H1 (cell line): ENCODE measurements at regions not wholly inside any gene's neighbourhood (a gene's known extent, or its start where the extent isn't known, plus 50 kb on each side); places are given as distances from the start of the nearest gene placed in this dataset.

Experiments used
- CTCF ChIA-PET: fragments of 300-600 bp; sonication (Branson Sonifier 250); formaldehyde crosslinking; loops from one replicate; lab custom pipeline; 2021; ENCODE audit not compliant: partially characterized antibody; lab: Charles Lee
- POLR2A ChIA-PET: fragments of 300-600 bp; sonication (Branson Sonifier 250); formaldehyde crosslinking; loops from one replicate; lab custom pipeline; 2021; ENCODE audit warnings: inconsistent platforms; ENCODE audit not compliant: partially characterized antibody; lab: Charles Lee
- DNase-seq, 2 experiments: peaks; one replicate each; pipeline versions ENCODE4 v3.0.0 to v3.0.0-alpha.2; 2010 to 2022; ENCODE audit warnings: low spot score in 2 of 2, low read depth in 1 of 2, mixed read lengths in 1 of 2
- FAIRE-seq: peaks from 2 replicates; lab custom pipeline; 2011; peaks lifted over from hg19 to GRCh38; lab: Jason Lieb, UNC
- H2AFZ ChIP-seq: 2 replicates; pipeline ENCODE4 v1.8.1; 2012; ENCODE audit warnings: low read length, inconsistent platforms
- H2AK5ac ChIP-seq: 2 replicates; pipeline ENCODE4 v1.6.1; 2013; ENCODE audit warnings: low read depth, low read length
- H2BK120ac ChIP-seq: replicated peaks from 2 replicates; pipeline ENCODE3; 2013; ENCODE audit warnings: low read depth, low read length, inconsistent platforms
- H2BK12ac ChIP-seq: 2 replicates; pipeline ENCODE4 v1.6.1; 2013; ENCODE audit warnings: low read depth, low read length
- H2BK15ac ChIP-seq: 2 replicates; pipeline ENCODE4 v1.6.1; 2013; ENCODE audit warnings: low read length
- H2BK20ac ChIP-seq: 2 replicates; pipeline ENCODE4 v1.6.1; 2013; ENCODE audit warnings: low read length
- H2BK5ac ChIP-seq: 2 replicates; pipeline ENCODE4 v1.6.1; 2013; ENCODE audit warnings: low read depth, low read length
- H3K14ac ChIP-seq: 2 replicates; pipeline ENCODE4 v1.6.1; 2013; ENCODE audit warnings: inconsistent platforms; ENCODE audit not compliant: insufficient read length
- H3K18ac ChIP-seq: 2 replicates; pipeline ENCODE4 v1.6.1; 2013; ENCODE audit warnings: low read length; ENCODE audit errors: extremely low read depth
- H3K23ac ChIP-seq: 2 replicates; pipeline ENCODE4 v1.6.1; 2013; ENCODE audit warnings: inconsistent platforms; ENCODE audit not compliant: insufficient read length
- H3K23me2 ChIP-seq: 2 replicates; pipeline ENCODE4 v1.6.1; 2013; ENCODE audit warnings: low read depth, low read length
- H3K27ac ChIP-seq: 2 replicates; pipeline ENCODE4 v1.6.1; 2011; ENCODE audit warnings: low read depth, low read length, inconsistent platforms
- H3K27me3 ChIP-seq, 4 experiments: replicated peaks in 1 of 4; 1 replicate in 1 of 4; 2 replicates in 3 of 4; pipeline versions ENCODE4 v1.6.1 to v1.8.1; 2011 to 2013; ENCODE audit warnings: low read length in 3 of 4, mild to moderate bottlenecking in 3 of 4, inconsistent platforms in 2 of 4, mixed read lengths in 2 of 4, moderate library complexity in 1 of 4; ENCODE audit not compliant: control insufficient read depth in 3 of 4, insufficient read depth in 3 of 4; ENCODE audit errors: extremely low read depth in 1 of 4
- H3K36me3 ChIP-seq, 4 experiments: 2 replicates each; pipeline versions ENCODE4 v1.6.1 to v1.8.1; 2011 to 2013; ENCODE audit warnings: mild to moderate bottlenecking in 4 of 4, low read length in 3 of 4, moderate library complexity in 2 of 4, control low read depth in 1 of 4, inconsistent platforms in 1 of 4; ENCODE audit not compliant: insufficient read depth in 4 of 4, control insufficient read depth in 2 of 4
- H3K4ac ChIP-seq: replicated peaks from 2 replicates; pipeline ENCODE3; 2013; ENCODE audit warnings: low read length, low read depth, mixed read lengths, inconsistent platforms; ENCODE audit not compliant: insufficient read length
- H3K4me1 ChIP-seq, 4 experiments: replicated peaks in 1 of 4; 1 replicate in 1 of 4; 2 replicates in 3 of 4; pipeline versions ENCODE4 v1.6.1 to v1.8.1; 2011 to 2013; ENCODE audit warnings: low read length in 3 of 4, inconsistent platforms in 2 of 4, mixed read lengths in 1 of 4; ENCODE audit not compliant: insufficient read depth in 4 of 4, control insufficient read depth in 3 of 4
- H3K4me2 ChIP-seq, 2 experiments: 2 replicates each; pipeline versions ENCODE4 v1.6.1 to v1.8.1; 2011 to 2013; ENCODE audit warnings: low read depth in 2 of 2, low read length in 2 of 2, control low read depth in 1 of 2, inconsistent platforms in 1 of 2, mild to moderate bottlenecking in 1 of 2; ENCODE audit not compliant: insufficient read depth in 1 of 2
- H3K4me3 ChIP-seq, 4 experiments: fragments of 200-600, 300-600 bp in 1 of 4; sonication (generic), shearing (Covaris generic), sonication (Bioruptor Twin) in 1 of 4; 2 replicates each; pipeline versions ENCODE4 v1.5.1 to v1.8.1; 2011 to 2016; ENCODE audit warnings: low read length in 4 of 4, low read depth in 3 of 4, control low read depth in 2 of 4, inconsistent platforms in 2 of 4, mild to moderate bottlenecking in 2 of 4, mixed read lengths in 1 of 4, moderate library complexity in 1 of 4; ENCODE audit not compliant: insufficient read depth in 2 of 4; ENCODE audit errors: extremely low read depth in 1 of 4
- H3K56ac ChIP-seq: replicated peaks from 2 replicates; pipeline ENCODE3; 2013; ENCODE audit warnings: low read depth, mild to moderate bottlenecking, mixed read lengths, low read length, inconsistent platforms; ENCODE audit not compliant: insufficient read length
- H3K79me1 ChIP-seq: 2 replicates; pipeline ENCODE4 v1.6.1; 2013; ENCODE audit warnings: low read depth, low read length, control low read depth
- H3K79me2 ChIP-seq, 2 experiments: 2 replicates each; pipeline versions ENCODE4 v1.6.1 to v1.8.1; 2012 to 2013; ENCODE audit warnings: low read length in 2 of 2, mild to moderate bottlenecking in 2 of 2, inconsistent platforms in 1 of 2; ENCODE audit not compliant: insufficient read depth in 2 of 2, control insufficient read depth in 1 of 2
- H3K9ac ChIP-seq, 4 experiments: replicated peaks in 1 of 4; 1 replicate in 1 of 4; 2 replicates in 3 of 4; pipeline versions ENCODE4 v1.6.1 to v1.8.1; 2011 to 2013; ENCODE audit warnings: low read depth in 3 of 4, low read length in 3 of 4, control low read depth in 2 of 4, mild to moderate bottlenecking in 2 of 4, moderate library complexity in 2 of 4, inconsistent platforms in 1 of 4; ENCODE audit errors: extremely low read depth in 1 of 4
- H3K9me3 ChIP-seq, 2 experiments: 2 replicates each; pipeline versions ENCODE4 v1.6.1 to v1.8.1; 2012 to 2013; ENCODE audit warnings: mild to moderate bottlenecking in 2 of 2, moderate library complexity in 2 of 2, control low read depth in 1 of 2, inconsistent platforms in 1 of 2, low read depth in 1 of 2, low read length in 1 of 2, mixed read lengths in 1 of 2; ENCODE audit not compliant: insufficient read depth in 2 of 2
- H4K20me1 ChIP-seq, 2 experiments: replicated peaks in 1 of 2; 2 replicates each; pipeline versions ENCODE3 to v1.8.1; 2011 to 2013; ENCODE audit warnings: inconsistent platforms in 2 of 2, low read length in 2 of 2, mild to moderate bottlenecking in 1 of 2; ENCODE audit not compliant: insufficient read depth in 2 of 2, control insufficient read depth in 1 of 2
- H4K5ac ChIP-seq: 2 replicates; pipeline ENCODE4 v1.6.1; 2013; ENCODE audit warnings: low read length, low read depth, mixed read lengths, inconsistent platforms; ENCODE audit not compliant: insufficient read length
- H4K8ac ChIP-seq: 2 replicates; pipeline ENCODE4 v1.8.0; 2013; ENCODE audit warnings: mild to moderate bottlenecking, moderate library complexity, low read length, inconsistent platforms; ENCODE audit not compliant: insufficient read depth; ENCODE audit errors: extremely low read depth
- H4K91ac ChIP-seq: replicated peaks from 2 replicates; pipeline ENCODE3; 2013; ENCODE audit warnings: low read length, mixed read lengths, inconsistent platforms; ENCODE audit not compliant: insufficient read length
- POLR2AphosphoS5 ChIP-seq: IDR thresholded peaks from 2 replicates; pipeline ENCODE4 v1.6.1; 2011; ENCODE audit warnings: low read depth, low read length
- SAP30 ChIP-seq: fragments of 300-600 bp; sonication (generic); IDR thresholded peaks from 2 replicates; pipeline ENCODE4 v1.7.1; 2012; ENCODE audit warnings: low read length, moderate library complexity, mild to moderate bottlenecking, inconsistent platforms; ENCODE audit not compliant: insufficient read depth, insufficient replicate concordance
- TBP ChIP-seq: IDR thresholded peaks from 2 replicates; pipeline ENCODE4 v1.6.1; 2011; ENCODE audit warnings: low read depth, low read length, improper control_type of control experiment
- WGBS, 2 experiments: shearing (Covaris generic) in 1 of 2; methylation state at CpG; one replicate each; pipeline versions ENCODE4 v1.1.6 to v1.1.7; 2013 to 2015; ENCODE audit warnings: low lambda C conversion rate in 2 of 2, mixed read lengths in 2 of 2, inconsistent platforms in 1 of 2, low coverage in 1 of 2, missing lambda C conversion rate in 1 of 2; ENCODE audit not compliant: insufficient replicate concordance in 2 of 2, insufficient coverage in 1 of 2, insufficient read length in 1 of 2; ENCODE audit errors: extremely low coverage in 1 of 2, missing lambda C conversion rate in 1 of 2; 5-methylcytosine and 5-hydroxymethylcytosine counted together

DNA sequence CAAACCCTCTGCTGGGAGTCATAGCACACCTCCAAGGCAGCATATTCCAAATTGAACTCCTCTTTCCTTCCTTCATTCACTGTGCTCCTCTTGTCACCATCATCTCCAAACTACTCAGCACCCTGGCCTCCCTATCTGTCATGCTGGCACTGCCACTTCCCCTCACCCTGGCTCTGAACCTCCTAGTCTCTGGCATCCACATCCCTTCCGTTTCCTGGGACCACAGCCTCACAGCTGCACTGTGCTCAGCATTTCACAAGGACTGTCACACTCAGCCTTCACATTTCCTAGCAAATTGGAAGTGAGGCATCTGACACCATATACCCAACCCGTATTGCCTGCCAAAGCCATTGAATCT, 124.7 kb downstream of the WDR11 start:
- no peak overlapping the region for H3K18ac ChIP-seq
- no peak overlapping the region for H2BK120ac ChIP-seq
- no peak overlapping the region for H4K8ac ChIP-seq
- no peaks in the 10 kb centered on the region for H3K79me1 ChIP-seq
- H2AFZ ChIP-seq, result no peak overlapping the region
- no peak overlapping the region for H3K23ac ChIP-seq
- H3K56ac ChIP-seq, result no peak overlapping the region
- H2AK5ac ChIP-seq, result no peak overlapping the region; the same call in 1 of the 2 replicates
- H3K36me3 ChIP-seq, result no peaks in the 10 kb centered on the region
- no peaks in the 10 kb centered on the region for H4K20me1 ChIP-seq
- H3K9me3 ChIP-seq, result peaks cover 6 to 16% of the 10 kb centered on the region in 2 experiments; a peak in 2 of 4 replicates
- FAIRE-seq (no peak), DNase-seq (no peak)
- H3K27me3 ChIP-seq, result peaks cover 2 to 21% (median 20%) of the 10 kb centered on the region in 4 experiments
- no peak overlapping the region for H4K5ac ChIP-seq
- H3K23me2 ChIP-seq, result peaks cover 5% of the 10 kb centered on the region
- ChIA-PET POLR2A (no interaction called here), CTCF (interaction anchor here (0.6 kb wide), 1 partner anchor 646 kb away, joined by 3 read pairs; no protein-coding TSS in a partner anchor)
- no peak overlapping the region for H3K4me2 ChIP-seq
- H3K4me1 ChIP-seq, result peaks cover 4 to 18% (median 10%) of the 10 kb centered on the region in 4 experiments
- H2BK15ac ChIP-seq, result 0 out of 2 replicates have a peak overlapping the region, but pooled peaks have one; percentile 73
- H3K27ac ChIP-seq, result no peak overlapping the region
- H3K79me2 ChIP-seq, result no peaks in the 10 kb centered on the region
- H4K91ac ChIP-seq, result no peak overlapping the region
- H2BK5ac ChIP-seq, result no peak overlapping the region
- 79% methylated on average over 2 of the region's 2 CpGs; no CpG with 5 or more reads in 1 of the 2 experiments for WGBS, 2 experiments
- H3K4me3 ChIP-seq, result no peak overlapping the region
- H2BK20ac ChIP-seq, result no peak overlapping the region
- H3K4ac ChIP-seq, result no peak overlapping the region
- H3K14ac ChIP-seq, result no peak overlapping the region
- no peak overlapping the region for H3K9ac ChIP-seq
- H2BK12ac ChIP-seq, result no peak overlapping the region
- no peak for TF ChIP-seq POLR2AphosphoS5
- no peak for TF ChIP-seq SAP30
- no peak for TF ChIP-seq TBP
